ENCODE measurements at regions not wholly inside any gene's neighbourhood (a gene's known extent, or its start where the extent isn't known, plus 50 kb on each side); places are given as distances from the start of the nearest gene placed in this dataset.

- H3K27me3 ChIP-seq (ENCODE audit: insufficient read depth, low read length) = no peaks in the 10 kb centered on the region
- no peaks in the 10 kb centered on the region for H3K4me1 ChIP-seq (ENCODE audit: insufficient read depth, low read length)
- DNase-seq = no peak
- Mint-ChIP-seq H3K4me1 (no peaks in the 10 kb centered on the region), H3K36me3 (no peaks in the 10 kb centered on the region), H3K9me3 (peaks cover 2 to 22% (median 12%) of the 10 kb centered on the region in 8 donors), H3K27ac (no peak overlapping the region), H3K4me3 (no peak overlapping the region), H3K27me3 (no peaks in the 10 kb centered on the region)
- H3K9me3 ChIP-seq (ENCODE audit: control insufficient read depth in 1 of 2, low read length in 2 of 2) = no peaks in the 10 kb centered on the region
- CTCF ChIA-PET (ENCODE audit: partially characterized antibody) = no interaction called here
- intact Hi-C loops (cut with micrococcal nuclease) = no loop called here
- POLR2A ChIA-PET (ENCODE audit: partially characterized antibody) = no interaction called here
- no peak overlapping the region for H3K4me3 ChIP-seq (ENCODE audit: low read length in 2 of 2)
- no peak overlapping the region for H3K27ac ChIP-seq (ENCODE audit: low read depth, low read length)
- no peaks in the 10 kb centered on the region for H3K36me3 ChIP-seq (ENCODE audit: insufficient read depth, low read length)
Observed at GRCh38 chr14:80323038-80323665, 111.8 kb upstream of the DIO2 start.

- intact Hi-C loops (cut with micrococcal nuclease) = no loop called here
Observed at GRCh38 chr14:80316441-80316840, 105.1 kb upstream of the DIO2 start.

GRCh38 chr14:80315681-80316080 is 104.4 kb upstream of the DIO2 start:
- H3K27me3 ChIP-seq (ENCODE audit: insufficient read depth, low read length) = no peaks in the 10 kb centered on the region
- H3K4me1 ChIP-seq (ENCODE audit: insufficient read depth, low read length) = no peaks in the 10 kb centered on the region
- H3K4me3 Mint-ChIP-seq = no peak overlapping the region
- CTCF ChIA-PET (ENCODE audit: partially characterized antibody) = no interaction called here
- no peaks in the 10 kb centered on the region for H3K27me3 Mint-ChIP-seq
- no peaks in the 10 kb centered on the region for H3K4me1 Mint-ChIP-seq
- H3K36me3 ChIP-seq (ENCODE audit: insufficient read depth, low read length) = no peaks in the 10 kb centered on the region
- H3K27ac Mint-ChIP-seq = no peak overlapping the region
- no peaks in the 10 kb centered on the region for H3K36me3 Mint-ChIP-seq
- no peak for DNase-seq
- no peak overlapping the region for H3K4me3 ChIP-seq (ENCODE audit: low read length in 2 of 2)
- H3K9me3 Mint-ChIP-seq = peaks cover 3 to 22% (median 13%) of the 10 kb centered on the region in 8 donors
- POLR2A ChIA-PET (ENCODE audit: partially characterized antibody) = no interaction called here
- no peak overlapping the region for H3K27ac ChIP-seq (ENCODE audit: low read depth, low read length)
- intact Hi-C loops (cut with micrococcal nuclease) = no loop called here
- H3K9me3 ChIP-seq (ENCODE audit: control insufficient read depth in 1 of 2, low read length in 2 of 2) = no peaks in the 10 kb centered on the region

More at GRCh38 chr14:80316441-80316840, 105.1 kb upstream of the DIO2 start:
- H3K36me3 Mint-ChIP-seq = no peaks in the 10 kb centered on the region
- H3K4me3 Mint-ChIP-seq = no peak overlapping the region
- no peaks in the 10 kb centered on the region for H3K36me3 ChIP-seq (ENCODE audit: insufficient read depth, low read length)
- no peak for DNase-seq
- H3K4me3 ChIP-seq (ENCODE audit: low read length in 2 of 2) = no peak overlapping the region
- no peaks in the 10 kb centered on the region for H3K4me1 ChIP-seq (ENCODE audit: insufficient read depth, low read length)
- H3K4me1 Mint-ChIP-seq = no peaks in the 10 kb centered on the region
- H3K27ac ChIP-seq (ENCODE audit: low read depth, low read length) = no peak overlapping the region
- no peaks in the 10 kb centered on the region for H3K27me3 Mint-ChIP-seq
- ChIA-PET CTCF (ENCODE audit: partially characterized antibody) (no interaction called here), POLR2A (ENCODE audit: partially characterized antibody) (no interaction called here)
- H3K9me3 ChIP-seq (ENCODE audit: control insufficient read depth in 1 of 2, low read length in 2 of 2) = no peaks in the 10 kb centered on the region
- H3K27ac Mint-ChIP-seq = no peak overlapping the region
- H3K9me3 Mint-ChIP-seq = peaks cover 5 to 27% (median 12%) of the 10 kb centered on the region in 8 donors
- no peaks in the 10 kb centered on the region for H3K27me3 ChIP-seq (ENCODE audit: insufficient read depth, low read length)

- H3K4me1 Mint-ChIP-seq = no peaks in the 10 kb centered on the region
Observed at GRCh38 chr14:80313806-80314205, 102.5 kb upstream of the DIO2 start.

GRCh38 chr14:80310938-80311750 is 99.8 kb upstream of the DIO2 start:
- Mint-ChIP-seq H3K4me1 (no peaks in the 10 kb centered on the region), H3K27ac (no peak overlapping the region), H3K27me3 (no peaks in the 10 kb centered on the region), H3K9me3 (peaks cover 0 to 12% (median 5%) of the 10 kb centered on the region in 8 donors), H3K4me3 (no peak overlapping the region), H3K36me3 (no peaks in the 10 kb centered on the region)
- Histone ChIP-seq H3K4me3 (ENCODE audit: low read length in 2 of 2) (no peak overlapping the region), H3K27ac (ENCODE audit: low read depth, low read length) (no peak overlapping the region), H3K27me3 (ENCODE audit: insufficient read depth, low read length) (no peaks in the 10 kb centered on the region), H3K4me1 (ENCODE audit: insufficient read depth, low read length) (no peaks in the 10 kb centered on the region), H3K9me3 (ENCODE audit: control insufficient read depth in 1 of 2, low read length in 2 of 2) (no peaks in the 10 kb centered on the region), H3K36me3 (ENCODE audit: insufficient read depth, low read length) (no peaks in the 10 kb centered on the region)
- DNase-seq = no peak
- intact Hi-C loops (cut with micrococcal nuclease) = no loop called here
- POLR2A ChIA-PET (ENCODE audit: partially characterized antibody) = no interaction called here
- CTCF ChIA-PET (ENCODE audit: partially characterized antibody) = no interaction called here

More at GRCh38 chr14:80313806-80314205, 102.5 kb upstream of the DIO2 start:
- POLR2A ChIA-PET (ENCODE audit: partially characterized antibody) = no interaction called here
- H3K27ac Mint-ChIP-seq = no peak overlapping the region
- no peak overlapping the region for H3K4me3 Mint-ChIP-seq
- H3K27me3 ChIP-seq (ENCODE audit: insufficient read depth, low read length) = no peaks in the 10 kb centered on the region
- no peaks in the 10 kb centered on the region for H3K36me3 Mint-ChIP-seq
- no peaks in the 10 kb centered on the region for H3K4me1 ChIP-seq (ENCODE audit: insufficient read depth, low read length)
- H3K9me3 Mint-ChIP-seq = peaks cover 0 to 17% (median 8%) of the 10 kb centered on the region in 8 donors
- intact Hi-C loops (cut with micrococcal nuclease) = no loop called here
- H3K36me3 ChIP-seq (ENCODE audit: insufficient read depth, low read length) = no peaks in the 10 kb centered on the region
- H3K27me3 Mint-ChIP-seq = no peaks in the 10 kb centered on the region
- H3K9me3 ChIP-seq (ENCODE audit: control insufficient read depth in 1 of 2, low read length in 2 of 2) = no peaks in the 10 kb centered on the region
- CTCF ChIA-PET (ENCODE audit: partially characterized antibody) = no interaction called here
- DNase-seq = no peak
- H3K4me3 ChIP-seq (ENCODE audit: low read length in 2 of 2) = no peak overlapping the region
- H3K27ac ChIP-seq (ENCODE audit: low read depth, low read length) = no peak overlapping the region

DNA sequence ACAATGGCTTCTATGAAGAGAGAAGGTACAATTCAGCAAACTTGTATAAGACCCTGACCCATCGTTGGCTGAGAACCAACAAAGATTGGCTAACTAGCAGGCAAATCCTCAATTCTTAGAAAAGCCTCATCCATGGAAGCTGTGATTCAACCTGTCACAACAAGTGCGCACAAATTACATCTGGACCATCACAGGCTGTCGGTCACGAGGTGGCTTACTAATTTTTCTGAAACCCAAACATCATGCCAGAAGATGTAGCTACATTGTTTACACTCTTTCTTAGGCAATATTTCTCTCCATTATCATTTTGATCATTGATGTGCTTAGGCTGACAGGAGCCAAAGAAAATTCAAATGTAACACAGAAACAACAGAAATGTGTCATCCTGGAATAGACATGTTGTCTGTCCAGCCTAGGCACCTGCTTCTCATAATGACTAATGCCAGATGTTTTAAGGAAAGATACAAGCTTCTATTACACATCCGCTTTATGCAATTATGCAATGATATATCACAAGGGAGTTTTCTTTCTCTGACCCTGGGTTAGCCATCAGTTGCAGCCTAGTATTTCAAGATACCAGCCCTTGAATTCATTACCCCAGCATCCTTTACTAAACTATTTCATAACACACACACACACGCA is 92.9 kb upstream of the DIO2 start:
- H3K4me1 Mint-ChIP-seq = no peaks in the 10 kb centered on the region
- no peak overlapping the region for H3K4me3 Mint-ChIP-seq
- no peak overlapping the region for H3K4me3 ChIP-seq (ENCODE audit: low read length in 2 of 2)
- H3K27me3 Mint-ChIP-seq = no peaks in the 10 kb centered on the region
- intact Hi-C loops (cut with micrococcal nuclease) = no loop called here
- H3K27ac Mint-ChIP-seq = no peak overlapping the region
- no peaks in the 10 kb centered on the region for H3K9me3 ChIP-seq (ENCODE audit: control insufficient read depth in 1 of 2, low read length in 2 of 2)
- H3K9me3 Mint-ChIP-seq = peaks cover 0 to 4% (median 1%) of the 10 kb centered on the region in 8 donors
- no peaks in the 10 kb centered on the region for H3K36me3 Mint-ChIP-seq
- POLR2A ChIA-PET (ENCODE audit: partially characterized antibody) = no interaction called here
- no peaks in the 10 kb centered on the region for H3K4me1 ChIP-seq (ENCODE audit: insufficient read depth, low read length)
- no peaks in the 10 kb centered on the region for H3K27me3 ChIP-seq (ENCODE audit: insufficient read depth, low read length)
- no peak overlapping the region for H3K27ac ChIP-seq (ENCODE audit: low read depth, low read length)
- H3K36me3 ChIP-seq (ENCODE audit: insufficient read depth, low read length) = no peaks in the 10 kb centered on the region
- no peak for DNase-seq
- CTCF ChIA-PET (ENCODE audit: partially characterized antibody) = no interaction called here

DNA sequence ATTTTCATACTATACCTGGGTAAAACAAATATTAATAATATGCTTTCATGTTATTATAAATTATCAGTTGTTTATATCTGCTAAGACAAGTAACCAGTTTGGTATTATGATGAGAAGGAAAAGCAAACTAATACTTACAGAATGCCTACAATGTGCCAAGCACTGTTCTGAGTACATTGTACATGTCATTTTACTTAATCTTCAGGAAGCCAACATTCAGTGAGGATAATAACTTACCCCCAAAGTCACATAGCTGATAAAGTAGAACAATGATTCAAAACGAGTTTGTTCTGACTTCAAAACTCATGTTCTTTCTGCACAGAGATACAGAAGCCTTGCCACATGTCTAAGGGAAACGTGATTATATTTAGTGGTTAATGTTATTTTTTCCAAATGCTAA is 89.0 kb upstream of the DIO2 start:
- Mint-ChIP-seq H3K27me3 (no peaks in the 10 kb centered on the region), H3K4me3 (no peak overlapping the region), H3K4me1 (no peaks in the 10 kb centered on the region), H3K36me3 (no peaks in the 10 kb centered on the region), H3K9me3 (peaks cover 0 to 14% (median 4%) of the 10 kb centered on the region in 8 donors), H3K27ac (no peak overlapping the region)
- Histone ChIP-seq H3K4me1 (ENCODE audit: insufficient read depth, low read length) (no peaks in the 10 kb centered on the region), H3K9me3 (ENCODE audit: control insufficient read depth in 1 of 2, low read length in 2 of 2) (no peaks in the 10 kb centered on the region), H3K4me3 (ENCODE audit: low read length in 2 of 2) (no peak overlapping the region), H3K27ac (ENCODE audit: low read depth, low read length) (no peak overlapping the region), H3K27me3 (ENCODE audit: insufficient read depth, low read length) (no peaks in the 10 kb centered on the region), H3K36me3 (ENCODE audit: insufficient read depth, low read length) (no peaks in the 10 kb centered on the region)
- intact Hi-C loops (cut with micrococcal nuclease) = no loop called here
- DNase-seq = no peak
- CTCF ChIA-PET (ENCODE audit: partially characterized antibody) = no interaction called here
- POLR2A ChIA-PET (ENCODE audit: partially characterized antibody) = no interaction called here

Measured in CD4-positive, alpha-beta memory T cell (primary cell).